ENCODE measurements at regions not wholly inside any gene's neighbourhood (a gene's known extent, or its start where the extent isn't known, plus 50 kb on each side); places are given as distances from the start of the nearest gene placed in this dataset.
"Not testable (repeated sequence)": the region's sequence is repeated elsewhere in the genome, so short reads cannot be mapped to it uniquely, and the experiment has no call there.

DNA sequence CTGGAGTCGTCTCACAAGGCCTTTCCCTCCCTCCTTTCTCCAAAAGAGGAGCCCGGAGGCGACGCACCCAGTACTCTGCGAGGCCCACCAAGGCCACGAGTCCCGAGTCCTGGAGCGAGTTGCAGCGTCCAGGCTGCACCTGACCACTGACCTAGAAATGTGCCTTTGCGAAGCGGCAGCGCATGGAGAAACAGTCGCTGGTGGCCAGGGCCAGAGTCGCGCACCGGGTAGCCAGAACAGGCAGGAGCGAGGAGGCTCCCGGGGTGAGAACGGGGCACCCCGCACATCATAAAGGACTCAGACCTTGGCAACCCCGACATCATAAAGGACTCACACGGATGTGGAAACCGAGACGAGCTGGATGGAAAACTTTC lies 318.4 kb downstream of the FAM72C start:
- Histone ChIP-seq H3K27ac (no peak overlapping the region), H3K4me3 (no peak overlapping the region), H3K4me1 (no peaks in the 10 kb centered on the region), H3K27me3 (no peaks in the 10 kb centered on the region), H3K36me3 (no peaks in the 10 kb centered on the region), H3K9me3 (no peaks in the 10 kb centered on the region)
- DNase-seq (ENCODE audit: low spot score): no peak
- TF ChIP-seq, protein P1, sequence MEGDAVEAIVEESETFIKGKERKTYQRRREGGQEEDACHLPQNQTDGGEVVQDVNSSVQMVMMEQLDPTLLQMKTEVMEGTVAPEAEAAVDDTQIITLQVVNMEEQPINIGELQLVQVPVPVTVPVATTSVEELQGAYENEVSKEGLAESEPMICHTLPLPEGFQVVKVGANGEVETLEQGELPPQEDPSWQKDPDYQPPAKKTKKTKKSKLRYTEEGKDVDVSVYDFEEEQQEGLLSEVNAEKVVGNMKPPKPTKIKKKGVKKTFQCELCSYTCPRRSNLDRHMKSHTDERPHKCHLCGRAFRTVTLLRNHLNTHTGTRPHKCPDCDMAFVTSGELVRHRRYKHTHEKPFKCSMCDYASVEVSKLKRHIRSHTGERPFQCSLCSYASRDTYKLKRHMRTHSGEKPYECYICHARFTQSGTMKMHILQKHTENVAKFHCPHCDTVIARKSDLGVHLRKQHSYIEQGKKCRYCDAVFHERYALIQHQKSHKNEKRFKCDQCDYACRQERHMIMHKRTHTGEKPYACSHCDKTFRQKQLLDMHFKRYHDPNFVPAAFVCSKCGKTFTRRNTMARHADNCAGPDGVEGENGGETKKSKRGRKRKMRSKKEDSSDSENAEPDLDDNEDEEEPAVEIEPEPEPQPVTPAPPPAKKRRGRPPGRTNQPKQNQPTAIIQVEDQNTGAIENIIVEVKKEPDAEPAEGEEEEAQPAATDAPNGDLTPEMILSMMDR (IDR thresholded peaks at IDR 0.05): no peak

DNA sequence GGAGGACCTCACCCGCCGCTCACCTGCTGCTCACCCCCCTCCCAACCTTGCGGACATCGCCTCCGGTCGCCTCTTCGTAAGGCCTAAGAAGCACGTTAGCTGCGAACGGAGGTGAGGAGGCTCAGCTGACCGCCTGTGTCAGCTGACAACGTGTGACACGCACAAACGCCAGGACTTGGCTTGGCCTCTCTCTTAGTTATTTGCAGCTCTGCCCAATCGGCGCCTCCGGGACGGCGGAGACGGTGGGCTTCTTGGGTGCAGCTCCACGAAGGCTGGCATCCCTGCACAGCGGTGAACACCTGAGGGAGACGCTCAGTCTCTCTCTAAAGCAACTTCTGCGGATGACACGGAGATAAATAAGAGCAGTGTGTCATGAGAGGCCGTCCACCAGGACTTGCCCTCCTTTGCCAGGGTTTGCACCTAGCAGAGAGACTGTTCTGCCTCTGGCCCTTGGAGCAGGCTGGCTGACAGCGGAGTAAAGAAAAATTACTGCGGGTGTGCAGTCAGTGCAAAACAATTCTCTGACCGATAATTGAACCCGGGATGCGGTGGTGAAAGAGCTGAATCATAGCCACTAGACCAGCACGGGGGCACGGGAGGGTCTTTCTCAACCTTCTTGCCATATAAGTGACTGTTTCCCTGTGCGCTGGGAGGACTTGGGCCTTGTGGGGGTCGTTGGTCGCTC lies 318.9 kb downstream of the FAM72C start:
- Histone ChIP-seq H3K36me3 (no peaks in the 10 kb centered on the region), H3K27ac (no peak overlapping the region), H3K27me3 (no peaks in the 10 kb centered on the region), H3K9me3 (no peaks in the 10 kb centered on the region), H3K4me3 (no peak overlapping the region), H3K4me1 (no peaks in the 10 kb centered on the region)
- no peak for DNase-seq (ENCODE audit: low spot score)
- TF ChIP-seq, protein P1 (IDR thresholded peaks at IDR 0.05): no peak

DNA sequence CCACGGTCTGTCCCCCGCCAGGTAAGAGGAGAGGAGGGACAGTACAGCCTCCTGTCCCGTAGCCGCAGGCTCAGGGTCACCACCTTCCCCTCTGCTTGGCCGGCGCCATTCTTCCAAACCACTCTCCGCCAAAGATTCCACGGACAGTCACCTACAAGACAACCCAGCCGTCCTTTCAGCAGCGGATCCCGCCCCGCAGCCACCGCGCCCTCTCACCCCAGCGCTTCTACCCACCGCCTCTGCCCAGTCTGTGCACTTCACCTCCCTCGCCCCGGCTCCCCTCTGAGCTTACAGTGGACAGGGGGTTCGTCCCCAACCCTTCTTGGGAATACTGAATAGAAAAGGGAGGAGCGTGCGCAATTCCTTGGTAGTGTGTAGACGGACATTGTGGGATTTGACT lies 319.6 kb downstream of the FAM72C start:
- TF ChIP-seq, protein P1 (IDR thresholded peaks at IDR 0.05): no peak
- H3K27ac ChIP-seq: no peak overlapping the region
- H3K4me3 ChIP-seq: no peak overlapping the region
- no peak for DNase-seq (ENCODE audit: low spot score)
- no peaks in the 10 kb centered on the region for H3K9me3 ChIP-seq
- no peaks in the 10 kb centered on the region for H3K36me3 ChIP-seq
- no peaks in the 10 kb centered on the region for H3K27me3 ChIP-seq
- H3K4me1 ChIP-seq: no peaks in the 10 kb centered on the region

DNA sequence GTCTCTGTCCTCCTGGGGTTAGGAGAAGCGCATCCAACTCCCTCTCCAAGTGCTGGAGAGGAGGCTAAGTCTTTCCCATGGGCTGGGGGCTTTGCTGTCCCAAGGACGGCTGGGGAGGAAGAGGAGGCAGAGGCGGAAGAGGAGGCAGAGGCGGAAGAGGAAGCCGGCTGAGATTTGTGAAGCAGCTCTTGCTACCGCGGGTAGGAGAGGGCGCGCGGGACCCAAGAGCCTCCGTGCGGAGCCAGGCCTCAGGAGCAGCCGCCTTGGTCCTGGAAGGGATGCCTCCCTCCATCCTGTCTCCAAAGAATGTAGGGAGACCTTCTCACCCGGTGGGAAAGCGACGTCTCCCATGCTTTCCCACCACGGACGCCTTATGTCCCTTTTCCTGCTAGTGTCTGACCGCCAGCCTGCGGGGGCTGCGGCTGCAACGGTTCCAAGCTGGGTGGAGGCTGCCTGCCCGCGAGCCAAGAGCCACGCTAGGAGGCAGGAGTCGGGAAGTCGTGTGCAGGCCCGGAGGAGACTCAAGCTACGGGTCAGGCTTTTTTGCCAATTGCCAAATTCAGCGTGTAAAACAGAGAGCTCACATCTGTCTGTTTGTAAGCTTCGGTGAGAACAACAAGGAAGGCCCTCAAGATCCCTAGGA lies 320.3 kb downstream of the FAM72C start:
- Histone ChIP-seq H3K36me3 (no peaks in the 10 kb centered on the region), H3K27me3 (no peaks in the 10 kb centered on the region), H3K27ac (no peak overlapping the region), H3K4me1 (no peaks in the 10 kb centered on the region), H3K4me3 (no peak overlapping the region), H3K9me3 (no peaks in the 10 kb centered on the region)
- TF ChIP-seq, protein P1 (IDR thresholded peaks at IDR 0.05): no peak
- DNase-seq (ENCODE audit: low spot score): no peak

DNA sequence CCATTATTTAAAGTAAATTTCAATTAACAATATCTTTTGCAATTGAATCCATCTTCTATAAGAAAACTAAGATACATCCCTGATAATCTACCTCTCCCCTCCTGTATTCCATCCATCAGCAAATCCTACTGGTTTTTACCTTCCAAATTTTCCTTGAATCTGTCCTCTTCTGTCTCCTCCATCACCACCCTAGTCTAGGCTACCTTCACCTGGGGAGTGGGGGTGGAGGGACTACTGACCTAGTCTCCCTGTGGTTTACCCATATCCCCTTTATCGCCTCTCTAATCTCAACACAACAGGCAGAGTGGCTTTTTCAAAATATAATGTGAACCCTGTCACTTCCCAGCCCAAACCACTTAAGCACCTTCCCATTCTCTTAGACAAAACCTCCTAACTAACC lies 327.8 kb downstream of the FAM72C start:
- not testable (repeated sequence) for H3K4me3 ChIP-seq, H3K27me3 ChIP-seq

DNA sequence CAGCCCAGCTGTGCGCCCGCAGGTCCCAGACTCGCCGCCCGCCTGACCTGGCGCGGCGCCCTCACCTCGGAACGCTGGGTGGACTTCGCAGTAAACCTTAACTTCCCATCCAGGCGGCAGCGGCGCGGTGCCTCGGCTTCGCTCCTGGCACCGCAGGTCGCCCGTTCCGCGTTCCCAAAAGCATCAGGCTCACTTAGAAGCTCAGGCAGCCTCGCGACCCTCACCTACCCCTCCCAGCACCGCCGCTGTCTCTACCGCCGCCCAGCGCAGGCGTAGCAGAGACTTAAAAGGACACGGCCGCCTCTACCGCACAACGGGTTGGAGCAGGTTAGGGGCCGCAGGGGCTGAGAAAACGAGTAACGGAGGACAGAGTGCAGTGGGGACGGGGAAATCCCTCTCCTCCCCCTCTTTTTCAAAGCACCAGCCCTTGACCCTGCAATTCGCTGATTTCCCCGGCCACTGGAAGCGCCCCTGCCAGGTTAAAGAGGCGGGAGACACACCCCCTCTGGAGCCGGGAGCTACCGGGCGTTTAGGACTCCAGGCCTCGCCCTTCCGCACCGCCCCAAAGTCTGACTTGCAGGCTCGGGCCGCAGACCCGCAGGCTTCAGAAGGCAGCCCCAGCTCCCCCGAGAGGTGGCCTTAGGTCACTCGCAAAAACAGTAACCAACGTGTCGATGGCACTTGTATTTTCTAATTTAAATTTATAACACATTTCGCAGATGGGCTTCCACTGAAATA lies 328.5 kb downstream of the FAM72C start:
- peaks cover 0 to 4% of the 10 kb centered on the region in 2 donors for H3K27me3 ChIP-seq
- DNase-seq (ENCODE audit: low spot score): no peak
- H3K27ac ChIP-seq: no peak overlapping the region
- no peaks in the 10 kb centered on the region for H3K36me3 ChIP-seq
- H3K9me3 ChIP-seq: no peaks in the 10 kb centered on the region
- TF ChIP-seq, protein P1 (IDR thresholded peaks at IDR 0.05): no peak
- H3K4me3 ChIP-seq: no peak overlapping the region
- H3K4me1 ChIP-seq: no peaks in the 10 kb centered on the region

More for the DNA sequence above, 327.8 kb downstream of the FAM72C start:
- not testable (repeated sequence) for H3K27ac ChIP-seq; H3K4me1 ChIP-seq; H3K36me3 ChIP-seq; DNase-seq (ENCODE audit: low spot score); H3K9me3 ChIP-seq

All from right atrium auricular region (tissue), 2 donors.